Fibroblast of lung (primary cell): ENCODE measurements at regions not wholly inside any gene's neighbourhood (a gene's known extent, or its start where the extent isn't known, plus 50 kb on each side); places are given as distances from the start of the nearest gene placed in this dataset.
"Not testable (repeated sequence)": the region's sequence is repeated elsewhere in the genome, so short reads cannot be mapped to it uniquely, and the experiment has no call there.

Experiments
- DNase-seq, 2 donors: peaks; one replicate each; pipeline versions ENCODE4 v3.0.0 to v3.0.0-alpha.2; 2010; ENCODE audit warnings: low read depth in 2 of 2
- H2AFZ ChIP-seq: 2 replicates; pipeline ENCODE4 v1.5.1; 2012; ENCODE audit warnings: low read length, control low read depth, inconsistent platforms
- H3K27ac ChIP-seq: 2 replicates; pipeline ENCODE4 v1.5.1; 2011; ENCODE audit warnings: low read length, control low read depth; ENCODE audit not compliant: insufficient read depth
- H3K27me3 ChIP-seq: 2 replicates; pipeline ENCODE4 v1.5.1; 2011; ENCODE audit warnings: mild to moderate bottlenecking, low read length; ENCODE audit not compliant: control insufficient read depth, insufficient read depth
- H3K36me3 ChIP-seq: 2 replicates; pipeline ENCODE4 v1.5.1; 2011; ENCODE audit warnings: low read length; ENCODE audit not compliant: control insufficient read depth, insufficient read depth
- H3K4me1 ChIP-seq: 2 replicates; pipeline ENCODE4 v1.5.1; 2011; ENCODE audit warnings: low read length; ENCODE audit not compliant: control insufficient read depth, insufficient read depth; ENCODE audit errors: extremely low read depth
- H3K4me2 ChIP-seq: 2 replicates; pipeline ENCODE4 v1.5.1; 2011; ENCODE audit warnings: low read length, control low read depth; ENCODE audit not compliant: insufficient read depth; ENCODE audit errors: extremely low read depth
- H3K4me3 ChIP-seq, 4 experiments: fragments of 200-600 bp in 1 of 4; sonication (generic) in 1 of 4; replicated peaks in 1 of 4; 2 replicates each; pipeline ENCODE4 v1.5.1; 2011 to 2016; ENCODE audit warnings: low read length in 4 of 4, low read depth in 3 of 4, mild to moderate bottlenecking in 3 of 4, control low read depth in 2 of 4, inconsistent platforms in 1 of 4, mixed read lengths in 1 of 4; ENCODE audit not compliant: insufficient read depth in 1 of 4; ENCODE audit errors: control extremely low read depth in 1 of 4
- H3K79me2 ChIP-seq: 2 replicates; pipeline ENCODE4 v1.5.1; 2012; ENCODE audit warnings: mild to moderate bottlenecking, low read length, inconsistent platforms; ENCODE audit not compliant: control insufficient read depth, insufficient read depth
- H3K9ac ChIP-seq: 2 replicates; pipeline ENCODE4 v1.5.1; 2011; ENCODE audit warnings: mild to moderate bottlenecking, low read length, control low read depth; ENCODE audit not compliant: insufficient read depth
- H3K9me3 ChIP-seq: 2 replicates; pipeline ENCODE4 v1.5.1; 2012; ENCODE audit warnings: low read depth, low read length; ENCODE audit not compliant: control insufficient read depth, insufficient read depth
- H4K20me1 ChIP-seq: 2 replicates; pipeline ENCODE4 v1.5.1; 2011; ENCODE audit warnings: low read length; ENCODE audit not compliant: control insufficient read depth, insufficient read depth; ENCODE audit errors: extremely low read depth
- CTCF ChIP-seq, 2 donors: IDR thresholded peaks in 1 of 2; conservative IDR thresholded peaks in 1 of 2; 1 replicate in 1 of 2; 2 replicates in 1 of 2; pipeline ENCODE4 v1.5.1; 2011 to 2012; ENCODE audit warnings: low read length in 2 of 2, control low read depth in 1 of 2, inconsistent platforms in 1 of 2, low read depth in 1 of 2, mild to moderate bottlenecking in 1 of 2
- EZH2 ChIP-seq: IDR thresholded peaks from 2 replicates; pipeline ENCODE4 v1.5.1; 2012; ENCODE audit warnings: low read length, control low read depth, mild to moderate bottlenecking; ENCODE audit errors: missing control alignments

DNA sequence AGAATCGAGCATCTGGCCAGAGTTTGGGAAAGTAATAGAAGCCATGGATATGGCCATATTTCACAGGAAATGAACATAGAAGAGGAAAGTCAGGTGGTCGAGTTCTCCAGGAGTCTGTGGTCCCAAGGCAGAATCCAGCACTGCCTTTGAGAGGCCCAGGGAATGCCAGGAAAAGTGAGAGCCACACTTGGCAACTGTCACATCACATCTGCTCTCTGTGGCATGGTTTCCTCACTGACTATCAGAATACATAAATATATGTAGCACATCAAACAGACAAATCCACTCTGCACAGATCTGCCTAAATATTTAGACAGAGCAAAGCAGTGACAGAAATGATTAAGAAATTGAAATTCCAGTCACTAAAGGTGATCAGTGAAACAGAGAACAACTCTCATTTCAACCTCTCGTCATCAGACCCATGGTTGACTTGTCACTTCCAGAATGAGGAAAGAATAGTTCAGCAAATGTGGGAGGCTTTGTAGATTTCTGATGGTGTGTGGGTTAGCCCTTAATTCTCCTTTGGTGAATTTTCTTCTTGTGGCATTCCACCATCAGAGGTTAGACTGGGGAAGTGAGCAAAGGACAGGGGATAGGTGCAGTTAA, 58.8 kb upstream of the MAN1A2 start:
- H4K20me1 ChIP-seq, result no peaks in the 10 kb centered on the region
- H3K27ac ChIP-seq, result no peak overlapping the region
- H2AFZ ChIP-seq, result no peak overlapping the region
- no peak for DNase-seq
- H3K9ac ChIP-seq, result no peak overlapping the region
- no peaks in the 10 kb centered on the region for H3K4me1 ChIP-seq
- H3K4me3 ChIP-seq, result no peak overlapping the region
- no peak for TF ChIP-seq CTCF (conservative IDR thresholded peaks at IDR 0.05 in 1 of 2, IDR thresholded peaks at IDR 0.05 in 1 of 2; ENCODE audit: low read depth in 1 of 2, low read length in 2 of 2)
- no peak for TF ChIP-seq EZH2
- H3K9me3 ChIP-seq, result no peaks in the 10 kb centered on the region
- H3K79me2 ChIP-seq, result no peaks in the 10 kb centered on the region
- no peak overlapping the region for H3K4me2 ChIP-seq
- H3K27me3 ChIP-seq, result peaks cover 3% of the 10 kb centered on the region
- H3K36me3 ChIP-seq, result no peaks in the 10 kb centered on the region

GRCh38 chr1:117301901-117302300, 65.3 kb upstream of the MAN1A2 start:
- Histone ChIP-seq H3K36me3 (no peaks in the 10 kb centered on the region), H3K4me3 (no peak overlapping the region), H3K4me2 (no peak overlapping the region), H3K27me3 (no peaks in the 10 kb centered on the region), H3K27ac (no peak overlapping the region), H2AFZ (no peak overlapping the region), H3K9me3 (no peaks in the 10 kb centered on the region), H3K9ac (no peak overlapping the region), H3K4me1 (no peaks in the 10 kb centered on the region), H3K79me2 (no peaks in the 10 kb centered on the region), H4K20me1 (no peaks in the 10 kb centered on the region)
- TF ChIP-seq EZH2 (no peak), CTCF (conservative IDR thresholded peaks at IDR 0.05 in 1 of 2, IDR thresholded peaks at IDR 0.05 in 1 of 2; ENCODE audit: low read depth in 1 of 2, low read length in 2 of 2) (no peak)
- no peak for DNase-seq

- not testable (repeated sequence) for H3K4me3 ChIP-seq, H4K20me1 ChIP-seq, H2AFZ ChIP-seq, DNase-seq, H3K9ac ChIP-seq, H3K4me1 ChIP-seq, H3K36me3 ChIP-seq, H3K79me2 ChIP-seq, H3K27me3 ChIP-seq, H3K4me2 ChIP-seq, H3K27ac ChIP-seq, H3K9me3 ChIP-seq
Observed at GRCh38 chr1:117300183-117300582, 67.1 kb upstream of the MAN1A2 start.
